GM13977 (cell line): ENCODE measurements at regions not wholly inside any gene's neighbourhood (a gene's known extent, or its start where the extent isn't known, plus 50 kb on each side); places are given as distances from the start of the nearest gene placed in this dataset.

ENCODE experiments used
- DNase-seq: peaks from one replicate; pipeline ENCODE4 v3.0.0; 2012; ENCODE audit warnings: low spot score
- CTCF ChIP-seq: IDR thresholded peaks from 2 replicates; pipeline ENCODE4 v1.5.1; 2012; ENCODE audit warnings: mild to moderate bottlenecking, control low read depth; ENCODE audit not compliant: insufficient read depth; ENCODE audit errors: extremely low read depth, missing control alignments
- in situ Hi-C: fragments of 300-500 bp; cut with MboI; formaldehyde crosslinking; loops from one replicate; pipeline ENCODE4 v1.12.0; 2022; ENCODE audit warnings: low sequenced_read_pairs, low pct_unique_long_range_greater_than_20kb, mixed read lengths, inconsistent platforms; ENCODE audit not compliant: unreplicated experiment

- no peak for TF ChIP-seq CTCF
- in situ Hi-C loops: no loop called here
- DNase-seq: no peak
These were observed 130.9 kb upstream of the RAB4A start for GRCh38 chr1:229140119-229140396.

- in situ Hi-C loops: no loop called here
These were observed 129.6 kb upstream of the RAB4A start for GRCh38 chr1:229141271-229141670.

GRCh38 chr1:229141689-229142377 is 129.1 kb upstream of the RAB4A start:
- in situ Hi-C loops: no loop called here
- DNase-seq: no peak
- no peak for TF ChIP-seq CTCF

More at GRCh38 chr1:229141271-229141670, 129.6 kb upstream of the RAB4A start:
- DNase-seq: no peak
- no peak for TF ChIP-seq CTCF

GRCh38 chr1:229142471-229142870 is 128.4 kb upstream of the RAB4A start:
- no peak for TF ChIP-seq CTCF
- in situ Hi-C loops: no loop called here
- DNase-seq: no peak

GRCh38 chr1:229146647-229147046 is 124.3 kb upstream of the RAB4A start:
- in situ Hi-C loops: no loop called here
- DNase-seq: no peak
- no peak for TF ChIP-seq CTCF

GRCh38 chr1:229147072-229147471 is 123.8 kb upstream of the RAB4A start:
- in situ Hi-C loops: no loop called here
- no peak for DNase-seq
- TF ChIP-seq CTCF: no peak
